ENCODE measurements at regions not wholly inside any gene's neighbourhood (a gene's known extent, or its start where the extent isn't known, plus 50 kb on each side); places are given as distances from the start of the nearest gene placed in this dataset.

- no peak for TF ChIP-seq CAMTA2 (CRISPR knock-in tag; IDR thresholded peaks at IDR 0.05; ENCODE audit: borderline replicate concordance)
- no peak for TF ChIP-seq ZNF550 (CRISPR knock-in tag; IDR thresholded peaks at IDR 0.05; ENCODE audit: borderline replicate concordance)
- no peak for TF ChIP-seq ZBTB3 (CRISPR knock-in tag; IDR thresholded peaks at IDR 0.05; ENCODE audit: borderline replicate concordance, low read depth)
- no peak for TF ChIP-seq ZBTB44 (CRISPR knock-in tag; IDR thresholded peaks at IDR 0.05)
- TF ChIP-seq PAWR (CRISPR knock-in tag; IDR thresholded peaks at IDR 0.05; ENCODE audit: borderline replicate concordance), result no peak
- TF ChIP-seq ZBTB7B (CRISPR knock-in tag; IDR thresholded peaks at IDR 0.05), result no peak
- no peak for TF ChIP-seq RFX3 (CRISPR knock-in tag; IDR thresholded peaks at IDR 0.05)
- TF ChIP-seq MED8 (CRISPR knock-in tag; IDR thresholded peaks at IDR 0.05; ENCODE audit: insufficient replicate concordance), result no peak
- TF ChIP-seq FOXK2 (IDR thresholded peaks at IDR 0.05), result no peak
Measured at GRCh38 chr10:123458933-123459332, 207.2 kb upstream of the GPR26 start (continued).

- Histone ChIP-seq H3K27me3 (ENCODE audit: control insufficient read depth in 1 of 2, insufficient read depth in 2 of 2, low read length in 2 of 2) (peaks cover 0 to 2% of the 10 kb centered on the region in 2 experiments; a peak in 1 of 5 replicates), H3K79me2 (ENCODE audit: insufficient read depth, low read length) (no peaks in the 10 kb centered on the region), H3K27ac (ENCODE audit: extremely low read length, insufficient read depth, low read length) (no peak overlapping the region), H2AFZ (ENCODE audit: low read length) (no peak overlapping the region), H3K36me3 (replicated peaks in 1 of 2; ENCODE audit: control insufficient read depth in 1 of 2, insufficient read depth in 2 of 2, low read length in 2 of 2) (no peaks in the 10 kb centered on the region), H3K4me2 (ENCODE audit: low read depth, low read length) (no peak overlapping the region), H3K4me3 (replicated peaks in 1 of 3; ENCODE audit: insufficient read depth in 1 of 3, low read depth in 2 of 3, low read length in 3 of 3) (no peak overlapping the region), H3K9me3 (ENCODE audit: low read length) (no peaks in the 10 kb centered on the region), H4K20me1 (ENCODE audit: insufficient read depth, low read length) (no peaks in the 10 kb centered on the region), H3K4me1 (ENCODE audit: insufficient read depth, low read length) (no peaks in the 10 kb centered on the region), H3K9ac (ENCODE audit: insufficient read depth, low read depth, low read length) (no peak overlapping the region)
- POLR2A ChIA-PET, result no interaction called here
- in situ Hi-C loops (cut with HindIII; ENCODE audit: extremely low pct_ligation_motif_present, low pct_unique_long_range_greater_than_20kb), result no loop called here
- ATAC-seq (no peak), FAIRE-seq (no peak), DNase-seq (ENCODE audit: low spot score) (no peak)
- CTCF ChIA-PET (ENCODE audit: low intra/inter-chr PET ratio, low total read pairs), result no interaction called here
- WGBS (ENCODE audit: low lambda C conversion rate), result 0% methylated on average over 2 of the region's 7 CpGs
- BruUV-seq (replicated peaks), result no TSS peak
- intact Hi-C loops (cut with micrococcal nuclease; ENCODE audit: unreplicated experiment), result no loop called here
- TF ChIP-seq CBFB (CRISPR knock-in tag; IDR thresholded peaks at IDR 0.05) (no peak), ZBTB4 (CRISPR knock-in tag; IDR thresholded peaks at IDR 0.05; ENCODE audit: borderline replicate concordance) (no peak), HNRNPH1 (optimal IDR thresholded peaks at IDR 0.05; ENCODE audit: low read depth, low read length) (no peak), TRIM24 (CRISPR knock-in tag; IDR thresholded peaks at IDR 0.05) (no peak), ZBTB1 (CRISPR knock-in tag; IDR thresholded peaks at IDR 0.05; ENCODE audit: borderline replicate concordance) (no peak), SP4 (CRISPR knock-in tag; IDR thresholded peaks at IDR 0.05) (no peak), UBTF (CRISPR knock-in tag; IDR thresholded peaks at IDR 0.05) (no peak), ZMYM3 (CRISPR knock-in tag; IDR thresholded peaks at IDR 0.05) (no peak), ZNF296 (CRISPR knock-in tag; conservative IDR thresholded peaks at IDR 0.05) (no peak)
Measured at GRCh38 chr10:123459371-123460091, 206.6 kb upstream of the GPR26 start.

All from HepG2 (cell line).